ENCODE measurements at regions not wholly inside any gene's neighbourhood (a gene's known extent, or its start where the extent isn't known, plus 50 kb on each side); places are given as distances from the start of the nearest gene placed in this dataset.
"Not testable (repeated sequence)": the region's sequence is repeated elsewhere in the genome, so short reads cannot be mapped to it uniquely, and the experiment has no call there.

DNA sequence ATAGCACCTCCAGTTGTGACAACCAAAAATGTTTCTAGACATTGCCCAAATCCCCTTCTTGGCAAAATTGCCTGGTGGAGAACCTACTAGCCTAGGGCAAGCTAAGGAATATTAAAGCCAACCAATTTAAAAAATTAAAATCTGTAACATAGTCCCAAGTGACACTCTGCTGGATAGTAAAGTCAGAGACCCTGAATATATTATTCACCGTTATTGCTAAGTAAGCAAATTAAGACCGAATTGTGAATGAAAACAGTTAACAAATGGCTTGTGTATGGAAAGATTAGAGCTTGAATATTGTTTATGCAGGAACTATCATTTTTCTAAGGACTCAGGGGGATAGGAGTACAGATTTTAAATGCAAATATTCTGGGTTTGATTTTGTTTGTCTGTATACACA is 208.1 kb downstream of the DMAC1 start:
- Mint-ChIP-seq H3K4me1 (no peaks in the 10 kb centered on the region), H3K9me3 (peaks cover 6% of the 10 kb centered on the region), H3K27ac (no peak overlapping the region), H3K4me3 (no peak overlapping the region), H3K27me3 (no peaks in the 10 kb centered on the region), H3K36me3 (no peaks in the 10 kb centered on the region)
- ATAC-seq, result no peak

DNA sequence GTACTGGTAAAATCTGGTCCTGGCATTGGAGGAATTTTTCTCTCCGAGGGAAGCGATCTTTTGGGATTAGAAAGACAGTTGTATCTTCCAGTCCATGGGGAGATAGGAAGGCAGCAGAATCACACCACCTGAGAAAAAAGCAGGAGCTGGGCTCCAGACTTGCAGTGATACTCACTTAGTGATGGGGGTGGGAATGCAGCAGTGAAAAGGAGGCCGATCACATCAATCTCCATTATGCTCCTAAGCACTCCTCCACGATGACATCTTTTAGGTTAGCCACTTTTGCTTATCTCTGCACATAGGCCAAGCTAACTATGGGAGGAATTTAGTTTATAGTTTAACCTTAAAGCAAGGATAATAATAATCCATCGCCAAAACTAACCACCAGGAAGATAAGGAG is 219.0 kb downstream of the DMAC1 start:
- Mint-ChIP-seq H3K36me3 (no peaks in the 10 kb centered on the region), H3K4me3 (no peak overlapping the region), H3K9me3 (no peaks in the 10 kb centered on the region), H3K27me3 (no peaks in the 10 kb centered on the region), H3K27ac (no peak overlapping the region), H3K4me1 (no peaks in the 10 kb centered on the region)
- no peak for ATAC-seq

DNA sequence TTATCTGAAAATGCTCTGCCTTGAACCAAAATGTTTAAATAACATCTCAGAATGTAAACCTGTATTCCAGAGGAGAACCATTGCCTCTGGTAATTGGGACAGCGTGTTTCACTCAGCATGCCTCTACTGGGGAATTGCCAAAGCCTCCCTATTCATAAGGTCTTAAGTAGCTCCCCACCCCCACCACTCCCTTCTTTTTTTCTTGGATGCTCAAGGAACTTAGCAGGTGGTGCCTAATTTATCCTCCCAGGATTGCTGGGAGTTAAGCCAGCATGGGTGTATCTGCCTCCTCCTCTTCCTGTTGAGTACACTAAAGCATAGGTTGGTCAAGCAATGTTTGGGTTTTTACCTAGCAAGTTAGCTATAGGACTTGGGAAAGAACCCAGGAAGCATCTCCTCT is 220.2 kb downstream of the DMAC1 start:
- H3K27me3 Mint-ChIP-seq, result no peaks in the 10 kb centered on the region
- H3K9me3 Mint-ChIP-seq, result peaks cover 2% of the 10 kb centered on the region
- no peak overlapping the region for H3K4me3 Mint-ChIP-seq
- H3K27ac Mint-ChIP-seq, result no peak overlapping the region
- no peaks in the 10 kb centered on the region for H3K36me3 Mint-ChIP-seq
- no peaks in the 10 kb centered on the region for H3K4me1 Mint-ChIP-seq
- no peak for ATAC-seq

DNA sequence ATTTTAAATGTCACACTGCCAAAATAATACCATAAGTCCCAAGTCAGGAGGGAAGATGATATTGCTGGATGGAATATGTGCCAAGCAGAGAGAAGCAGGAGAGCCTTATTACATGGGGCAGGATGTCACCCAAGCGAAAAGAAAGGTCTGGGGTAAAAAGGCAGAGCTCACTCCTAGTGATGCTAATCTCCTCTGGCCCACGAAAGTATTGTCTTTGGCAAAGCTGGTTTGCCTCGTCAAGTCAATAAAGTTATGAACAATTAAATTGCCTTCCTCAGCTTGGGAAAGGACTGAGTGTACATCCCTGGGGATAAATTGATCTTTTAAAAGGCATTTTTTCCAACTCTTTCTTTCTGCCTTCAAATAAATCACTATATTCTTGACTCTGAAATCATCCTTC is 220.6 kb downstream of the DMAC1 start:
- Mint-ChIP-seq H3K9me3 (peaks cover 2% of the 10 kb centered on the region), H3K27ac (no peak overlapping the region), H3K27me3 (no peaks in the 10 kb centered on the region), H3K4me1 (no peaks in the 10 kb centered on the region), H3K36me3 (no peaks in the 10 kb centered on the region), H3K4me3 (no peak overlapping the region)
- ATAC-seq, result no peak

DNA sequence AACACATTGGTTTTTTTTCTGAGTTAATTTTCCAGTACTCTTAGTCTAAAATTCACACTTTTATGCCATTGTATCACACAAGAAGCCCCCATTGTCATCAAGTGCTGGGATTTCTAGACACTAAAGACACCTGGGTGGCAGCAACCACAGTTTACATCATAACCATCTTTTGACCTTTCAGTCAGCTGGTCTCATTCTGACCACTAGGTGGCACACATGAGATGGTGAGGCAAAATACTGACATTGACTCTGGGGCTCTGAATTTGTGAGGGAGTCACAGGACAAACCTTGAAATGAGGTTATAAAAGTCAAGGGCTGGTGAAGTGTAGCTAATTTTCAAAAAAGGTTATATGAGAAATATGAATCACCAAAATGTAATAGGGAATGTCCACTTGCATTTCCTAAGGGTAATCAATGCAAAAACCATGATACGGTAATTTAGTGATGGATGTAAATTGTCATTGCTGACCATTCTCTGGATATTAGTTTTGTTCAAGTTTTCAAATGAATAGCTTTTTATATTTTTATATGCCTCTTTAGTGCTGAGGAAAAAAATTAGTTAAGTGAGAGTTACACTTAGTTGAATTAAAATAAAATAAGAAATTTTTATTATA is 229.4 kb downstream of the DMAC1 start:
- ATAC-seq, result peak; percentile 58
- Mint-ChIP-seq H3K27me3 (peaks cover 14% of the 10 kb centered on the region), H3K4me1 (no peaks in the 10 kb centered on the region), H3K4me3 (no peak overlapping the region), H3K36me3 (no peaks in the 10 kb centered on the region), H3K27ac (no peak overlapping the region), H3K9me3 (peaks cover 2% of the 10 kb centered on the region)

DNA sequence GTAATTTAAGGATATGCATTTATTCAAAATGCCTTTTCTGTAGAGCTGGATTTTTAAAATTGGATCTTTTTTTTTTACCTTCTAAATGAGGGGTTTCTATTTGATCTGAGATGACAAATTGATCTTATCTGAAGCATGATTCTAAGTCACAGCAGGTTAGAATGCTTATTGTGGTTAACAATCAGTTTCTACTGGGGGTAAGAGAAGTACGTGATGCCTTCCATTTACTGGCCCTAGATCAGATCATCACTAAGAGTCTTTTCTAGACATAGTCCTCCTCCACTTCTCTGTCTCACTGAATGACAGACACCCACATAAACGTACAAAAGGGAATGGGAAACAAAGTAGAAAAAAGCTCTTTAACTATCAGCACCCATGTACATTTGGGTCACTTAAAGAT is 231.9 kb downstream of the DMAC1 start:
- Mint-ChIP-seq H3K9me3 (no peaks in the 10 kb centered on the region), H3K36me3 (no peaks in the 10 kb centered on the region), H3K27me3 (peaks cover 14% of the 10 kb centered on the region), H3K4me1 (no peaks in the 10 kb centered on the region), H3K4me3 (no peak overlapping the region), H3K27ac (no peak overlapping the region)
- no peak for ATAC-seq

DNA sequence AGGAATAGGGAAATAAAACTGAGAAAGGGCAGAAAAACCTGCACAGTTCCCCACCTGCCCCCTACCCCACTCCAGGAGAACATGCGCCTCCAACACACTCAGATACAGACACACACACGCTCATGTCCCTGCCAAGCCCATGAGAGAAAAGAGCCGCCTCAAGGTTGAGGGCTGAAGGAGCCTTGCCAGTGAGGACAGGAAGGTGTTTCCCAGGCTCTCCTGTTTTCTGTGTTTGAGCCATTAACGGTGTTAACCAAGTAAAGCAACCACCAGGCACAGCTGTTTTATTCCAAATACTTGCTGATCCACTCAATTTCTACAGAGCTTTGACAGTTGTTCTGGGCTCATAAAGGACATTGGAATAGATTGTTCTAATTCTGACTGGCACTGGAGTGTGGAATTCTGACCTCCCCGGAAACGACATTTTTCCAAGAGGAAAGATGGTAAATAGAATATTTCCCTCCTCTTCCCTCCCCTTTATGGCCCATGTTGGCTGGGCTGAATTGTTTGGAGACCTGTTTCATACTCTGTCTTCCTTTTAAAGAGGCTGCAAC is 238.0 kb downstream of the DMAC1 start:
- ATAC-seq, result no peak
- H3K36me3 Mint-ChIP-seq, result no peaks in the 10 kb centered on the region
- H3K9me3 Mint-ChIP-seq, result no peaks in the 10 kb centered on the region
- peaks cover 10% of the 10 kb centered on the region for H3K27me3 Mint-ChIP-seq
- no peak overlapping the region for H3K27ac Mint-ChIP-seq
- no peaks in the 10 kb centered on the region for H3K4me1 Mint-ChIP-seq
- no peak overlapping the region for H3K4me3 Mint-ChIP-seq

DNA sequence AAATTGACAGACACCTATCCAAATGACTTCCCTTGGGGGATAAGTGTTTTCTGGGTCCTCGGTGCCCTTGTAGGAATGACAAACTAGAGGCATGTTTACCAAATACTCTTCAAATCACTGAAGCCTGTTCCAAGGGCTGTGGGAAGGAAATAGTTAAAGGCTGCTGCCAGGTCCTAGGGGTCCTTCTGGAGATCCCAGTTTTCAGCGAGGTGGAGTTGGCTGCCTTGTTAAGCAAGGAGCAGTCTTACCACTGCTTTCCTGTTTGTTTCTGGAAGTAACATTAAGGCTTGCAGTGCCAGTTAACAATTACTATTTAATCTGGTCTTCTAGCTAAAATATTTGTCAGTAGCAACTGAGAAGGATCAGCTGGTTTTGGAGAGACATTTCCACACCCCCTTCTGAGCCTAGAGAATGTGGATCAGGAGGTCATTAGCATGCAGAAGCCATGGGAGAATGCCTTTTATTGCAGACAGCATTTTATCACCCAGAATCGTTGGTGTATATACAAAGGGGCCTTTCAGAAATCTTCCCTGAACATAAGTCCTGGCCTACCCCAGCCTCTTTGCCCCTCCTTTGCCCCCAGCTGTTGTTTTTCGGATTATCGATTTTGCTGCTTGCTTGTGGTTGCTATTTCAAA is 238.8 kb downstream of the DMAC1 start:
- Mint-ChIP-seq H3K4me3 (no peak overlapping the region), H3K4me1 (no peaks in the 10 kb centered on the region), H3K27me3 (peaks cover 10% of the 10 kb centered on the region), H3K27ac (no peak overlapping the region), H3K9me3 (no peaks in the 10 kb centered on the region), H3K36me3 (no peaks in the 10 kb centered on the region)
- no peak for ATAC-seq

DNA sequence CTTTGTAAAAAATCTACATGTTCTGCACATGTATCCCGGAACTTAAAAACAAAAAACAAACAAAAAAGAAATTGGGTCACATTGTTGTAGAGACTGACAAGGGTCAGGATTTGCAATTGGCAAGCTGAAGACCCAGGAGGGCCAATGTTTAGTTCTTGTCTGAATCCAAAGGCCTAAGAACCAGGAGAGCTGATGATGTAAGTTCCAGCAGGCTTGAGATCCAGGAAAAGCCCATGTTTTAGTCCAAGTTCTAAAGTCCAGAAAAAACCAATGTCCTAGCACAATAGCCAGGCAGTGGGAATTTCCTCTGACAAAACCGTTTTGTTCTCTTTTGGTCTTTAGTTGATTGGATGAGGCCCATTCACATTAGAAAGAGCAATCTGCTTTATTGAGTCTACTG is 244.9 kb downstream of the DMAC1 start:
- no peak for ATAC-seq
- no peak overlapping the region for H3K4me3 Mint-ChIP-seq
- H3K4me1 Mint-ChIP-seq, result no peaks in the 10 kb centered on the region
- peaks cover 10% of the 10 kb centered on the region for H3K27me3 Mint-ChIP-seq
- H3K27ac Mint-ChIP-seq, result no peak overlapping the region
- peaks cover 3% of the 10 kb centered on the region for H3K9me3 Mint-ChIP-seq
- H3K36me3 Mint-ChIP-seq, result no peaks in the 10 kb centered on the region

DNA sequence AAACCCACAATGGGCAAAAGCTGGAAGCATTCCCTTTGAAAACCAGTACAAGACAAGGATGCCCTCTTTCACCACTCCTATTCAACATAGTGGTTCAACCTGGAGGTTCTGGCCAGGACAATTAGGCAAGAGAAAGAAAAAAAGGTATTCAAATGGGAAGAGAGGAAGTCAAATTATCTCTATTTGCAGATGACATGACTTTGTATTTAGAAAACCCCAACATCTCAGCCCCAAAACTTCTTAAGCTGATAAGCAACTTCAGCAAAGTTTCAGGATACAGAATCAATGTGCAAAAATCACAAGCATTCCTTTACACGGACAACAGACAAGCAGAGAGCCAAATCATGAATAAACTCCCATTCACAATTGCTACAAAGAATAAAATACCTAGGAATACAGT is 246.9 kb downstream of the DMAC1 start:
- H3K9me3 Mint-ChIP-seq, H3K4me3 Mint-ChIP-seq, H3K27ac Mint-ChIP-seq, ATAC-seq, H3K36me3 Mint-ChIP-seq, H3K4me1 Mint-ChIP-seq, H3K27me3 Mint-ChIP-seq: not testable (repeated sequence)

DNA sequence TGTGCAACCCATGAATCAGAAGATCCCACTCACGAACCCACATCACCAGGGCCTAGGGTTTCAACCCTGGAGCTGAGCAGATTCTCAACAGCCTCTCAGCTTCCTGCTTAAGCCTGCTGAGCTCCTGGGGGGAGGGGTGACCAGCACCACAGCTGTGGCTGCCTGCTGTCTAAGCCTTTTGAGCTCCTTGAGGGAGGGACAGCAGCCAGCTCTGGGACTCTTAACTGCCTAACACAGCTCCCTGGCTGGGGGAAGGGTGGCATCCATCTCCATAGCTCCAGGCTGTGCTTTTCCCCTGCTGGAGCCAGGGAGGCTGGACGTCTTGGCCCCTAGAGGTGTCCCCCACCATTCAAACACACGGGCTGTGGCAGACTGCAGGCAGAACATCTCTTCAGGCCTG is 250.3 kb downstream of the DMAC1 start:
- Mint-ChIP-seq H3K4me3 (no peak overlapping the region), H3K4me1 (no peaks in the 10 kb centered on the region), H3K27ac (no peak overlapping the region), H3K9me3 (peaks cover under 1% of the 10 kb centered on the region), H3K36me3 (no peaks in the 10 kb centered on the region), H3K27me3 (peaks cover 27% of the 10 kb centered on the region)
- ATAC-seq, result no peak

DNA sequence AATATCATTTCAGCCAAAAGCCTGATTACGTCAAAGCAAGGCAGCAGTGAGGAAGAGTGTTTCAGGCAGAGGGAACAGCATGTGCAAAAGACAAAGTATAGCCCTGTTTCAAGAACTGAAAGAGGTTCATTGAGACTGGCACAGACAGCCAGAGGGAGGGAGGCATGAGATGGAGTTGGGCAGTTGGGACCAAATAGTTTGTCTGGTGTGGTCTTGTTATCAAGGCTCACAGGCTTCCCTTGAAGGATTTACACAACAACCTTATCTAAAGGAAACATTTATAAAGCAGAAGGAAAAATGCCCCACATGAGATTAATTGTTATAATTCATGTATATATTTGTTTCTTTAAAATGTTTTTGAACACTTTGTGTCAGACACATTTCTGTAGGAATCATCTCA is 253.3 kb downstream of the DMAC1 start:
- peaks cover 37% of the 10 kb centered on the region for H3K27me3 Mint-ChIP-seq
- no peaks in the 10 kb centered on the region for H3K36me3 Mint-ChIP-seq
- ATAC-seq, result no peak
- no peak overlapping the region for H3K27ac Mint-ChIP-seq
- H3K4me3 Mint-ChIP-seq, result no peak overlapping the region
- no peaks in the 10 kb centered on the region for H3K9me3 Mint-ChIP-seq
- H3K4me1 Mint-ChIP-seq, result no peaks in the 10 kb centered on the region

DNA sequence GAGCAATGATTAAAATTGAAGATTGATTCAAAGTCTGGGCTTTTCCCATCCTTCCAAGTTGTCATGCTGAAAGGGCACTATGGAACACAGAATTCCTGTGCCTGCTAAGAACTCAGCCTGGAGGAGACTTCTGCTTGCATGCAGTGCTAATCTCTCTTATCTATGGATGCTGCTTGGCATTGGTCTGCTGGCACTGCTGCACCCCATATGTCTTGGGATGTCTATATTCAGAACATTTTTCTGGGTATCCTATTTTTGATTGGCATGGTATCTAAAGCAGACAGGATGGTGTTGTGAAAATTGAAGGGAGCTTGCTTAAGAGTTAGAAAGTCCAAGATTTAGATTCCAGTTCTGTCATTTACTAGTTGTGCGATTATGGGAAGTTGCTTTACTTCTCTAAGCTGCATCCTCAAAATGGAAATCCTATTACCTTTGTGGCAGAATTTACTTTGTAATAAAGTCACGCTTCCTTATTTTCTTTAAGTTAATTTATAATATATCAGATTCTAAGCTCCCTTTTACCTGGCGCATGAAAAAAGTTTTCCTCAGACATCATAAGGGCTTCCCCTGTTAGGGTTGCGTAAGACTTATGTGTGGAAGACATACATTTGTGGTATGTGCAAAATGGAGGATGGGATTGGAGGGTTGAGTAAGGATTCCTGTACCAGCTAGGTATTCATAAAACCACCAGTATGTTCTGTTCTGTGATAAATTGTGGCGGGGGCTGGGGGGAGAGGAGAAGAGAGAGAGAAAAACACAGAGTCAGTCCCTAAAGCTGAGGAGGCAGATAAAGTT is 254.0 kb downstream of the DMAC1 start:
- H3K36me3 Mint-ChIP-seq, result no peaks in the 10 kb centered on the region
- H3K27ac Mint-ChIP-seq, result no peak overlapping the region
- H3K9me3 Mint-ChIP-seq, result no peaks in the 10 kb centered on the region
- no peak overlapping the region for H3K4me3 Mint-ChIP-seq
- no peak for ATAC-seq
- H3K27me3 Mint-ChIP-seq, result peaks cover 37% of the 10 kb centered on the region
- H3K4me1 Mint-ChIP-seq, result no peaks in the 10 kb centered on the region

DNA sequence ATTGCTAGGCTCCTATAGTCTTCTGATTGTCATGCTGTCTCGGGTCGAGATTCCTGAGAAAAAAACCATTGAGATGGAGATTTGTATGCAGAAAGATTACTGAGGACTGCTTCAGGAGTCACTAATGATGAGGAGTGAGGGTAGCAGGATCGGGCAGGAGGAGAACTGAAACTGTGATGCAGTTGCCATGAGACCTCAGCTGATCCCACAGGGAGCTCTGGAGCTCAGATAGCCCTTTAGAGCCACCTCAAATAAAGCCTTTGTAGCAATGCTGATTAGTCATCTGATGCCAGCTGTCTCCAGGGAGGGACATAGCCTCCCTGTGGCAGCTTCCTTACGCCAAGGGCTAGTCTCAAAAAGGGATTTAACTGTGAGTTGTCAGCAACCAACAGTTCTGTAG is 256.9 kb downstream of the DMAC1 start:
- H3K27me3 Mint-ChIP-seq, result peaks cover 38% of the 10 kb centered on the region
- H3K27ac Mint-ChIP-seq, result no peak overlapping the region

DNA sequence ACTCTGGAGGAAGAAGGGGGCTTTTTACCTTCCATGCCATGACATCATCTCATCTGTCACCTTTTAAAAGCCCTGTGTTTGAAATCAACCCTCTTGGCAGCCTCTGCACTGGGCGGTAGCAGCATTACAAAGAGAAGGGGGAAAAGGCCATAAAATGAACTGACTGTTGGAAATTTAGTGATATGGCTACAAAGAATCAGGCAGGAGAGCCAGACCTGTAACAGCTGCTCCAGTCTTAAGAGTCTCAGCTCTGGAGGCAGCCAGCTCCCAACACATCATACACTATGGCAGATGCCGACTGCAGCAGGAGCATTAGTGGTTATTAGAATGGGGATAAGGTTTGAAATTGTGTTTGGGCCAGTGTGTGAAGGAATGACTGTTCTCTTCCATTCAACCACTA is 257.5 kb downstream of the DMAC1 start:
- no peaks in the 10 kb centered on the region for H3K9me3 Mint-ChIP-seq
- no peak overlapping the region for H3K27ac Mint-ChIP-seq
- no peaks in the 10 kb centered on the region for H3K4me1 Mint-ChIP-seq
- peaks cover 43% of the 10 kb centered on the region for H3K27me3 Mint-ChIP-seq
- no peak for ATAC-seq
- H3K4me3 Mint-ChIP-seq, result no peak overlapping the region
- H3K36me3 Mint-ChIP-seq, result no peaks in the 10 kb centered on the region

More for the DNA sequence above, 256.9 kb downstream of the DMAC1 start:
- no peaks in the 10 kb centered on the region for H3K9me3 Mint-ChIP-seq
- H3K36me3 Mint-ChIP-seq, result no peaks in the 10 kb centered on the region
- no peaks in the 10 kb centered on the region for H3K4me1 Mint-ChIP-seq
- H3K4me3 Mint-ChIP-seq, result no peak overlapping the region
- no peak for ATAC-seq

Measured in stimulated activated memory B cell treated with anti-CD40 and anti-IgM and Interleukin-4, amounts not matched to agents 10 μg/mL and 1 μg/mL and 100 μg/mL, for 72 hours (primary cell).